ENCODE measurements at regions not wholly inside any gene's neighbourhood (a gene's known extent, or its start where the extent isn't known, plus 50 kb on each side); places are given as distances from the start of the nearest gene placed in this dataset.

GRCh38 chr7:28346256-28346655, 66.1 kb upstream of the CREB5 start:
- TF ChIP-seq POLR2A (IDR thresholded peaks at IDR 0.05) (no peak), CTCF (IDR thresholded peaks at IDR 0.05) (no peak)

Data from right lobe of liver (tissue), 4 donors.